Ishikawa (cell line): ENCODE measurements at regions not wholly inside any gene's neighbourhood (a gene's known extent, or its start where the extent isn't known, plus 50 kb on each side); places are given as distances from the start of the nearest gene placed in this dataset.

Experiments
- CREB1 ChIP-seq: IDR thresholded peaks from 2 replicates; pipeline ENCODE4 v1.6.1; 2012; ENCODE audit warnings: low read depth
- EGR1 ChIP-seq: IDR thresholded peaks from 2 replicates; pipeline ENCODE4 v1.6.1; 2012
- EP300 ChIP-seq: IDR thresholded peaks from 2 replicates; pipeline ENCODE4 v1.6.1; 2012; ENCODE audit warnings: borderline replicate concordance
- FOXM1 ChIP-seq: IDR thresholded peaks from 2 replicates; pipeline ENCODE4 v1.6.1; 2012; ENCODE audit warnings: low read depth, borderline replicate concordance
- MAX ChIP-seq: IDR thresholded peaks from 2 replicates; pipeline ENCODE4 v1.6.1; 2012
- NFIC ChIP-seq: IDR thresholded peaks from 2 replicates; pipeline ENCODE4 v1.6.1; 2012
- RAD21 ChIP-seq: IDR thresholded peaks from 2 replicates; pipeline ENCODE4 v1.6.1; 2012; ENCODE audit warnings: low read depth
- REST ChIP-seq: IDR thresholded peaks from 2 replicates; pipeline ENCODE4 v1.6.1; 2012; ENCODE audit warnings: low read depth, mild to moderate bottlenecking
- TAF1 ChIP-seq: IDR thresholded peaks from 2 replicates; pipeline ENCODE4 v1.6.1; 2012; ENCODE audit warnings: low read depth, mild to moderate bottlenecking
- TEAD4 ChIP-seq: IDR thresholded peaks from 2 replicates; pipeline ENCODE4 v1.6.1; 2012
- USF1 ChIP-seq: IDR thresholded peaks from 2 replicates; pipeline ENCODE4 v1.6.1; 2012
- YY1 ChIP-seq: IDR thresholded peaks from 2 replicates; pipeline ENCODE4 v1.6.1; 2012; ENCODE audit warnings: low read depth

GRCh38 chr11:69913591-69914285 lies 94.5 kb upstream of the FGF3 start:
- no peak for TF ChIP-seq YY1
- no peak for TF ChIP-seq FOXM1
- TF ChIP-seq EP300, result no peak
- TF ChIP-seq TAF1, result no peak
- TF ChIP-seq MAX, result no peak
- no peak for TF ChIP-seq EGR1
- TF ChIP-seq NFIC, result no peak
- TF ChIP-seq RAD21, result no peak
- TF ChIP-seq REST, result no peak
- no peak for TF ChIP-seq CREB1
- no peak for TF ChIP-seq USF1
- TF ChIP-seq TEAD4, result no peak
